Femur (tissue), 1 donor: ENCODE measurements at regions not wholly inside any gene's neighbourhood (a gene's known extent, or its start where the extent isn't known, plus 50 kb on each side); places are given as distances from the start of the nearest gene placed in this dataset.
A peak's percentile ranks its signal among the peaks of the same experiment; 100 is the strongest.

Source experiments
- DNase-seq: peaks from one replicate; pipeline ENCODE4 v3.0.0-alpha.2; 2017

GRCh38 chr2:238985041-238985729 lies 137.3 kb downstream of the TWIST2 start:
- DNase-seq = peak; percentile 23

- DNase-seq = peak; percentile 14
Measured at GRCh38 chr2:238985931-238986446, 138.1 kb downstream of the TWIST2 start.

GRCh38 chr2:238986491-238987351 lies 138.8 kb downstream of the TWIST2 start:
- DNase-seq = peak; percentile 11

- peak; percentile 18 for DNase-seq
Measured at GRCh38 chr2:238987352-238987981, 139.6 kb downstream of the TWIST2 start.

- DNase-seq = no peak
Measured at GRCh38 chr2:238988105-238988504, 140.2 kb downstream of the TWIST2 start.

- DNase-seq = no peak
Measured at GRCh38 chr2:238988752-238989151, 140.9 kb downstream of the TWIST2 start.

- no peak for DNase-seq
Measured at GRCh38 chr2:238989484-238989883, 141.6 kb downstream of the TWIST2 start.

GRCh38 chr2:238994432-238994831 lies 146.5 kb downstream of the TWIST2 start:
- no peak for DNase-seq

GRCh38 chr2:238994876-238995275 lies 147.0 kb downstream of the TWIST2 start:
- DNase-seq = no peak

- no peak for DNase-seq
Measured at GRCh38 chr2:238995634-238996033, 147.7 kb downstream of the TWIST2 start.

- no peak for DNase-seq
Measured at GRCh38 chr2:238996331-238997136, 148.6 kb downstream of the TWIST2 start.

GRCh38 chr2:238997137-238997390 lies 149.2 kb downstream of the TWIST2 start:
- no peak for DNase-seq

- DNase-seq = no peak
Measured at GRCh38 chr2:238997684-238998083, 149.8 kb downstream of the TWIST2 start.
